HG02943 (cell line): ENCODE measurements at regions not wholly inside any gene's neighbourhood (a gene's known extent, or its start where the extent isn't known, plus 50 kb on each side); places are given as distances from the start of the nearest gene placed in this dataset.
"Not testable (repeated sequence)": the region's sequence is repeated elsewhere in the genome, so short reads cannot be mapped to it uniquely, and the experiment has no call there.

Experiments
- ATAC-seq: cut with Tn5 transposase; IDR thresholded peaks from one replicate; pipeline ENCODE4 v1.9.1; 2021; ENCODE audit warnings: mild to moderate bottlenecking, low read depth, moderate library complexity; ENCODE audit not compliant: unreplicated experiment

GRCh38 chr5:167363065-167363464 is 928.4 kb upstream of the WWC1 start:
- ATAC-seq: no peak

- no peak for ATAC-seq
These were observed 916.3 kb upstream of the WWC1 start for GRCh38 chr5:167375125-167375524.

GRCh38 chr5:167378894-167379723 is 912.3 kb upstream of the WWC1 start:
- ATAC-seq: no peak

DNA sequence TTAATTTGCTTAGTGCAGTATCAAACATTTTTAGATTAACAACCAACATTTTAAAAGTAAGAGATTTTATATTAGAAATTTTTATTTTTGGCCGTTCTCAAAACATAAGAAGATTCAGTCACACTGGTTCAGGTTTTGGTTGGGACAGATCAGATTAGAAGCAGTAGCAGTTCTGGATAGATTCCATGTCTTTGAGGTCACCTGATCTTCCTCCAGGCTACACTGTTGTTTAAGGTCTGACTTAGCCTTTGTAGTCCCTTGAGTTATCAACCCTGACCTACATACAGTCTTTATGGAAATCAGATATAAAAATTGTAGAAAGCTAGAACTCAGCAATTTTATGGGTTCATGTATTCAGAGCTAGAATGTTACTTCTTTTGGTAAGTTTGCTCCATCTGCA is 910.0 kb upstream of the WWC1 start:
- no peak for ATAC-seq

DNA sequence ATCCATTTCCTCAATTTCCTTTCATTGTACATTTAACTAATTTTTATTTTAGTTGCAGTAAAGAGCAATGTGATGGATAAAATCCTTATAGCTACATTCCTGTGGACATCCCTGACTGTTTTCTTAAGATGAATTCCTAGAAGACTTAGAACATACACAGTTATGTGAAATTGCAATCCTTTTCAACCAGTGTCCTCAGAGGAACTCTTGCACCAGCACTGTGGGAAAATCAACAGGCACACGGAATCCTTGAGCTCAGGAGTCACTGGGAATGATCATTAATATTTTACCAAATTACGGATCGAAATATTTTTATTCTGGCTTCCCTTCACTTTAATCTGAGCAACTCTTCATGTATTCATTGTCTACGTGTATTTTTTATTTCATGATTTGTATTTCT is 901.9 kb upstream of the WWC1 start:
- no peak for ATAC-seq

DNA sequence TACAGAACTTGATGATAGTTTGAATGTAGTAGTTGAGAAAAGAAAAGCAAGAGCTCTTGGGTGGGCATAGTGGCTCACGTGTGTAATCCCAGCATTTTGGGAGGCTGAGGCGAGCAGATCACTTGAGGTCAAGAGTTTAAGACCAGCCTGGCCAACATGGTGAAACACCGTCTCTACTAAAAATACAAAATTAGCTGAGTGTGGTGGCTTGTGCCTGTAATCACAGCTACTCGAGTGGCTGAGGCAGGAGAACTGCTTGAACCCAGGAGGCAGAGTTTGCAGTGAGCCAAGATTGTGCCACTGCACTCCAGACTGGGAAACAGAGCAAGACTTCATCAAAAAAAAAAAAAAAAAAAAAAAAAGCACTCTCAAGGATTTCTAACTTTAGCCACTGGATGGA is 900.2 kb upstream of the WWC1 start:
- ATAC-seq: not testable (repeated sequence)

DNA sequence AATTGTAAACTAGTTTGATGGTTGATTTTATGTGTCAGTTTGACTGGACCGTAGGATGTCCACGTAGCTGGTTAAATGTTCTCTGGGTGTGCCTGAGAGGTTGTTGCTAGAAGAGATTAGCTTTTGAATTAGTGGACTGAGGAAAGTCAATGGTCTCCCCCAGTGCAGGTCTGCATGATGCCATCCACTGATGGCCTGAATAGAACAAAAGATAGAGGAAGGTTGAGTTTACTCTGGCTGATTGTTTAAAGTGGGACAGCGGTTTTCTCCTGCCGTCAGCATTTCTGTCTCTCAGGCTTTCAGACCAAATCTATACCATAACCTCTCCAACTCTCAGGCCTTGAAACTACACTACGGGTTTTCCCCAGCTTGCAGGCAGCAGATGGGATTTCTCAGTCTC is 899.2 kb upstream of the WWC1 start:
- ATAC-seq: no peak

DNA sequence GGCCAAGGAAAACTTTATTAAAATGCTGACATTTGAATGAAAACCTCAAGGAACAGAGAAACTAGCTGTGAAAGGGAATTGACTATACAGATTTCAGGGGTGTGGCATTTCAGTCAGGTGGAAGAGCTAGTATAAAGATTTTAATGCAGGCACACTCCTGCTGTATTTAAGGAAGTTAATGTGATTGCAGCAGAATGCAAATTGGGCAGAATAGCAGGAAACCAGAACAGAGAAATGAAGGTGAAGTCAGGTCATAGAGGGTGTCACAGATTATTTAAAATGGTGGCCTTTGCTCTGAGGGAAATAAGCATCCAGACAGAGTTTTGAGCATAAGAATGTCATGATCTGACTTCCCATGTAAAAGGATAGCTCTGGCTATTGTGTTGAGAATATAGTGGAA is 898.1 kb upstream of the WWC1 start:
- no peak for ATAC-seq

GRCh38 chr5:167402671-167403070 is 888.8 kb upstream of the WWC1 start:
- no peak for ATAC-seq

GRCh38 chr5:167406513-167406912 is 884.9 kb upstream of the WWC1 start:
- no peak for ATAC-seq

GRCh38 chr5:167412556-167412955 is 878.9 kb upstream of the WWC1 start:
- no peak for ATAC-seq

DNA sequence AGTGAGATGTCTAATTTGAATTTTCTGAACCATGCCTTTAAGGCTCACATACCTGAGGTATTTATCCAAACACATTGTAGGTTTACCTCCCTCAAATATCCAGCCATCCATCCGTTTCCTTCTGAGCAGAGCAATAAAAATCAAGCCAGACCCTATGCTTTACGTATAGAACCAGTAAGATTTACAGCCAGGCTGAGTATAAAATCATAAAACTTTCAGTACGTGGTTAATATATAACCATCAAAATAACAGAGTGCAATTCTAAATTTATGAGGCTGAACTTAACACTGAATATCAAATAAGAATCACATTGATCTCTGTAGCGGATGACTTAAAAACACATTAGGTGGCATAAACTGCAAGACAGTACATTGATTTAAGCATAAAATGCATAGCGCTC is 877.9 kb upstream of the WWC1 start:
- ATAC-seq: no peak

GRCh38 chr5:167414611-167415010 is 876.8 kb upstream of the WWC1 start:
- ATAC-seq: no peak

DNA sequence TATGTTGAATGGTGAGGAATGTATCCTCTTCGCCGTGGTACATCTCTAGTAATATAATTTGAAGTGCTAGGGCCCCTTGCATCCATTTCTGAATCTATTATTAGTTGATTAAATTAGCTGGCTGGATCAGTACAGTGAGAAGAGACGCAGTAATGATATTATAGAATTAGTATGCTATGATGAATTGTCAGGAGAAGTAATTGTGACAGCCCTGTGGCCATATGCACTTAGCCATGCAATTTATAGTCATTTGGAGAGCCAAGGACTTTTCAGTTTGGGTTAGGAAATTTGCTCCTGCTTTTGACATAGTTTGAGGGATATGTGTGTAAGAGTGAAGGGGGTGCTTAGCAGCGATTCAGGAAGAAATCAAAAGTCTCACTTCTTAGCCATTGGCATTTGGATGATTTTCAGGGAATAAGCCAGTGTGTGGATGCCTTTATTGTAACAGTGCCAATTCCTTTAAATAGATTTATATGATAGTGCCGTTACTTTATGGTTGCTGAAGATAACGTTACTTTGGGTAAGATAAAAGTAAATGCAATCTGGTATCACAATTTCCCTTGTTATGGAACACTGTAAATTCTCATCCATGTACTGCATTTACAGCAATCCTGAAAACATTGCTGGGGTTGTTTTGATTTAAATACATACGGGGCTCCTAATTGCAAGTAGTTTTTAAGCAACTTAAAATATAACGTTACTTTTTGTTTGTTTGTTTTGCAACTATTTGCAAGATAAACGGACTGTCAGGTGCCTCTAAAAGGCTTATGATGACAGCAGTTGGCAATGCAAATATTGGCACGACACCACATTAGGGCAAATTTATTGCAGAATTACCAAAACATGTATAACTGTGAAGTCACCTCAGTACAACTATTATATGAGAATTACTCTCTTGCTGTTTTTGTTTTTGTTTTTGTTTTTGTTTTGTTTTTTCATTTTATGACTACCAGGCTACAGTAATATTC is 875.4 kb upstream of the WWC1 start:
- ATAC-seq: no peak

DNA sequence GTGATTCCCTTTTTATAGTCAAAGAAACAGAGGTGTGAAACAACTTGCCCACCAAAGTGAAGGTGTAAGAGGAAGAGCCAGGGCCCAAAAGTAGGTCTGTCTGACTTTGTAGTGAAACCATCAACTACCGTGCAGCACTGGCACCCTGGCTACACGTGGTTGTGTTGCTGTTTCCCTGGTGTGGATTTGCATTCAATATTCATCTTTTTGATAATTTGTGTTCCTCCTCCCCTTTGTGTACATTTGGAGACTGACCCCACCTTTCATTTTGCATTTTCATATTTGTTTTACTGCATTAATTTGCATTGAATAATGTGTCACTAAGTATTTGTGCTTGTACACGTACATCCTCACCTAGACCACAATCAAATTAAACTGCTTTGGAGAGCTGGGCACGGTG is 873.8 kb upstream of the WWC1 start:
- no peak for ATAC-seq

DNA sequence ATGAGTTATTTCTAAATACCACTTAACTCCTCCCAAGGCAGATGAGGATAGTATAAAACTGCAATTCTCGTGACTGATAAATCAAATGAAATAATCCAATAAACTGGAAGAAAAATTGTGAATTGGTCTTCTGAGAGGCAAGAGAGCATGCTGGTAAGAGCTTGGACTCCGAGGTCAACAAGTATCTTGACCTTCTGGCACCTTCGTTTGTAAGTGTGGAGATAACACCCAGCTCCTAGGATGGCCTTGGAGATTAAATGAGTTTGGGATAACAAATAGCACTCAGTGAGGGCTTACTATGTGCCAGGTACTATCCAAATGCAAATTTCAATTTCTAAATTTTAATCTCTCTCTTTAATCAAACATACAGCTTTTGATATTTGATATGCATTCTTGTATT is 866.3 kb upstream of the WWC1 start:
- ATAC-seq: no peak

DNA sequence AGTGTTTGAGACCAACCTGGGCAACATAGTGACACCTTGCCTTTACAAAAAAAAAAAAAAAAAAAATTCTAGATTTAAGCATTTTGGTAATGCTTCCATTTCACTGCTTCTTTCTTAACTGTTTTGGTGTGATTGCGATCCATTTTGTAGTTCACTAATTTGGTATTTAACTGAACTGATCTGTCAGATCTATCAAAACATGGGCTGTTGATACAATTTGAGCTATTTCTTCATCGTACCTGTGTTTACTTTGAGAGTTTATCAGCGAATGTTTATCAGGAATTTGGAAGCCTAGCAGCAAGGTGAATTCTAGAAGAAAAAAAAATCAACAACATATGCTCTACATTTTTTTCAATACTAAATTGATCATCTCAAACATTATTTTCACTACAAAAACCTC is 864.9 kb upstream of the WWC1 start:
- no peak for ATAC-seq

GRCh38 chr5:167427641-167428040 is 863.8 kb upstream of the WWC1 start:
- not testable (repeated sequence) for ATAC-seq

DNA sequence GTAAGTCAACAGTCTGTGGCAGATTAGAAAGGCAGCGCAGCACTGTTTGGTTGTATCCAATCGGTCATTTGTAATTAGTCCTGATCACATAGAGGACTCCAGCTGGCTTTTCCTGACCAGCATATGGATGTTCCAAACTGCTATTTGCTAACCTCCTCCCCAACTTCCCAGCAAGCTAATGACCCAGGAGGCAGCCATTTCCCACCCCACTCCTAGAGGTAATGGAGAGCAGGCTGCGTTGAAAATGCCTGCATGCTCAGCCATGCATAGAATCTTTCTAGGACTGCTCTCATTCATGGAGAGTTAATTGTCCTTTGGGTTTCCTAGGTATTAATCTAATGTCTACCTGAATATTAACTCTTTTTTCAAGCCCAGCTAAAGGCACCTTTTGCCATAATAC is 850.6 kb upstream of the WWC1 start:
- no peak for ATAC-seq

GRCh38 chr5:167442922-167443321 is 848.5 kb upstream of the WWC1 start:
- no peak for ATAC-seq
